GM12873 (cell line): ENCODE measurements at regions not wholly inside any gene's neighbourhood (a gene's known extent, or its start where the extent isn't known, plus 50 kb on each side); places are given as distances from the start of the nearest gene placed in this dataset.
A peak's percentile ranks its signal among the peaks of the same experiment; 100 is the strongest.

Experiments used
- TF ChIP-seq, protein P1 (sequence below): IDR thresholded peaks from 2 replicates; pipeline ENCODE4 v1.5.1; 2012; ENCODE audit warnings: low read depth, mild to moderate bottlenecking, moderate library complexity, low read length, control low read depth; ENCODE audit not compliant: insufficient read depth; ENCODE audit errors: missing control alignments

DNA sequence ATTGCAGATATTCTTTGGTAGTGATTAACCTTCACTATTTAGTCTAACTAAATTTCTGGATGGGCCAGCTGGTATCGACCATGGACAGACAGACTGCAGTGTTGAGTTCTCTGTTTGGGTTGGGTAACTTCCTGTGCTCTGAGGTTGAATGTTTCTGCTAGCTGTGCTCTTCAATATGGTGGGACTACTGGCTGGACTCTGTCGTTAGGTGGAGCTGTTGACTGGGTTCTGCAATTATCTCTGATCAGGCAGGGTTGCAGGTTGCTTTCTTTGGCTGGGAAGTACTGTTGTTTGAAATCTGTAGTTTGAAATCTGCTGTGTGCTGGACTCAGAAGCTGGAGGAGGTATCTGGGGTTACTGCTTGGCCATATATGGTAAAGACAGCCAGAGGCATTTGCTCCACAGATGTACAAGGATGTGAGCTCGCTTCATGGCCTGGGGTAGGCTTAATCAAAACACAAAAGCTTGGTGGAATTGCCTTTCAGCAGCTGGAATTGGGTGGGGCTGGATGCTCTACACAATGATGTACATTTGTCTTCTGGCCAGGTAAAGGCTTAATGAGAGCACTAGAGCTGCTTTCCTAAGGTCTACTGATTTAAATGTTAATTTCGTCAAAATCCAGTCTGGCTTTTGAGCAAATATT lies 1472.0 kb downstream of the FAM133A start:
- TF ChIP-seq, protein P1, sequence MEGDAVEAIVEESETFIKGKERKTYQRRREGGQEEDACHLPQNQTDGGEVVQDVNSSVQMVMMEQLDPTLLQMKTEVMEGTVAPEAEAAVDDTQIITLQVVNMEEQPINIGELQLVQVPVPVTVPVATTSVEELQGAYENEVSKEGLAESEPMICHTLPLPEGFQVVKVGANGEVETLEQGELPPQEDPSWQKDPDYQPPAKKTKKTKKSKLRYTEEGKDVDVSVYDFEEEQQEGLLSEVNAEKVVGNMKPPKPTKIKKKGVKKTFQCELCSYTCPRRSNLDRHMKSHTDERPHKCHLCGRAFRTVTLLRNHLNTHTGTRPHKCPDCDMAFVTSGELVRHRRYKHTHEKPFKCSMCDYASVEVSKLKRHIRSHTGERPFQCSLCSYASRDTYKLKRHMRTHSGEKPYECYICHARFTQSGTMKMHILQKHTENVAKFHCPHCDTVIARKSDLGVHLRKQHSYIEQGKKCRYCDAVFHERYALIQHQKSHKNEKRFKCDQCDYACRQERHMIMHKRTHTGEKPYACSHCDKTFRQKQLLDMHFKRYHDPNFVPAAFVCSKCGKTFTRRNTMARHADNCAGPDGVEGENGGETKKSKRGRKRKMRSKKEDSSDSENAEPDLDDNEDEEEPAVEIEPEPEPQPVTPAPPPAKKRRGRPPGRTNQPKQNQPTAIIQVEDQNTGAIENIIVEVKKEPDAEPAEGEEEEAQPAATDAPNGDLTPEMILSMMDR = peak; percentile 16

DNA sequence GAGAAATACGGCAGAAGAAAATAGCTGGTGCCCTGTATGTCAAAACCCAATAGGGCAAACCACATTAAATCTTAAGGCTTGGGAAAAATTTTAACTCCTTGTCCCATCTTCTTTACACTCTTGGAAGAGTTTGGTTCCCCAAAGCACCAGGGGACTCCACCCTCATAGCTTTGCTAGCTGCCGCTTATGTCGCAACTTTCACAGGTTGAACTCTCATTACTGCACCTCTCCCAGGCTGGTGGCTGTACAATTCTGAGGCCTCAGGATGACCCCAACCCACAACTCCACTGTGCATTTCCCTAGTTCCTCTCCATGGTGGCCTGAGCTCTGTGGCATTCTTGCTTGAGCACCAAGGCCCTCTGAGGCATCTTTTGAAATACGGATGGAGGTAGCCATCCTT lies 1478.8 kb downstream of the FAM133A start:
- TF ChIP-seq, protein P1 = no peak

GRCh38 chrX:95156566-95156965 lies 1482.6 kb downstream of the FAM133A start:
- TF ChIP-seq, protein P1 = no peak
